OCI-LY1 (cell line): ENCODE measurements at regions not wholly inside any gene's neighbourhood (a gene's known extent, or its start where the extent isn't known, plus 50 kb on each side); places are given as distances from the start of the nearest gene placed in this dataset.

Experiments used
- H2AFZ ChIP-seq: fragments of 200-600 bp; sonication (generic), shearing (Covaris generic); 2 replicates; pipeline ENCODE4 v1.6.0; 2014; ENCODE audit warnings: antibody characterized with exemption, mild to moderate bottlenecking, low read length
- H3F3A ChIP-seq: fragments of 200-600 bp; sonication (generic), shearing (Covaris generic); 2 replicates; pipeline ENCODE4 v1.6.0; 2014; ENCODE audit warnings: mild to moderate bottlenecking, antibody characterized with exemption, low read length, moderate library complexity; ENCODE audit not compliant: insufficient read depth
- H3K27ac ChIP-seq: fragments of 200-600 bp; sonication (generic); 2 replicates; pipeline ENCODE4 v1.5.1; 2014; ENCODE audit warnings: low read length, mixed run types, mild to moderate bottlenecking, low read depth; ENCODE audit not compliant: poor library complexity, severe bottlenecking
- H3K27me3 ChIP-seq: fragments of 200-600 bp; sonication (generic); 2 replicates; pipeline ENCODE4 v1.6.0; 2014; ENCODE audit warnings: antibody characterized with exemption, mild to moderate bottlenecking, low read length, moderate library complexity; ENCODE audit not compliant: insufficient read depth
- H3K36me3 ChIP-seq: fragments of 200-600 bp; sonication (generic); 2 replicates; pipeline ENCODE4 v1.6.1; 2014; ENCODE audit warnings: mild to moderate bottlenecking, antibody characterized with exemption, low read length, moderate library complexity, mixed read lengths; ENCODE audit not compliant: insufficient read depth
- H3K4me1 ChIP-seq: fragments of 200-600 bp; sonication (generic); 2 replicates; pipeline ENCODE4 v1.5.1; 2014; ENCODE audit warnings: mild to moderate bottlenecking, low read length, moderate library complexity; ENCODE audit not compliant: insufficient read depth, severe bottlenecking
- H3K4me2 ChIP-seq: fragments of 200-600 bp; sonication (generic), shearing (Covaris generic); 2 replicates; pipeline ENCODE4 v1.6.1; 2014; ENCODE audit warnings: low read length
- H3K4me3 ChIP-seq: fragments of 200-600 bp; sonication (generic); 2 replicates; pipeline ENCODE4 v1.5.1; 2014; ENCODE audit warnings: low read length, low read depth, mild to moderate bottlenecking, mixed read lengths; ENCODE audit not compliant: poor library complexity, severe bottlenecking
- H3K79me2 ChIP-seq: fragments of 200-600 bp; shearing (Covaris generic); 2 replicates; pipeline ENCODE4 v1.6.1; 2016; ENCODE audit warnings: mixed run types, low read length, mixed read lengths; ENCODE audit not compliant: insufficient read depth
- H3K9ac ChIP-seq: fragments of 200-600 bp; sonication (generic), shearing (Covaris generic); 2 replicates; pipeline ENCODE4 v1.6.1; 2014; ENCODE audit warnings: mild to moderate bottlenecking, low read length, mixed read lengths
- H3K9me2 ChIP-seq: fragments of 200-600 bp; sonication (generic), shearing (Covaris generic); 2 replicates; pipeline ENCODE4 v1.6.1; 2014; ENCODE audit warnings: low read depth, mild to moderate bottlenecking, low read length, mixed read lengths
- H3K9me3 ChIP-seq: fragments of 200-600 bp; shearing (Covaris generic); 2 replicates; pipeline ENCODE4 v1.6.1; 2014; ENCODE audit warnings: low read length, mixed read lengths
- H4K20me1 ChIP-seq: fragments of 200-600 bp; sonication (generic), shearing (Covaris generic); 2 replicates; pipeline ENCODE4 v1.6.0; 2016; ENCODE audit warnings: mild to moderate bottlenecking, low read length; ENCODE audit not compliant: insufficient read depth
- CTCF ChIP-seq: fragments of 200-600 bp; sonication (generic), shearing (Covaris generic); IDR thresholded peaks from 2 replicates; pipeline ENCODE4 v1.5.1; 2017; ENCODE audit warnings: mild to moderate bottlenecking, antibody characterized with exemption, low read length, moderate library complexity, mixed read lengths
- EZH2 ChIP-seq: fragments of 200-600 bp; sonication (generic), shearing (Covaris generic); IDR thresholded peaks from 2 replicates; pipeline ENCODE4 v1.8.0; 2017; ENCODE audit warnings: borderline replicate concordance, mixed run types, mild to moderate bottlenecking, antibody characterized with exemption, low read length, moderate library complexity, mixed read lengths

GRCh38 chrX:78378476-78379115, 51.2 kb upstream of the CYSLTR1 start:
- H3K36me3 ChIP-seq = no peaks in the 10 kb centered on the region
- no peaks in the 10 kb centered on the region for H4K20me1 ChIP-seq
- H3K79me2 ChIP-seq = no peaks in the 10 kb centered on the region
- no peaks in the 10 kb centered on the region for H3K9me3 ChIP-seq
- no peak overlapping the region for H3K9ac ChIP-seq
- H3K4me3 ChIP-seq = no peak overlapping the region
- H3K4me2 ChIP-seq = no peak overlapping the region
- H3K27ac ChIP-seq = no peak overlapping the region
- no peak overlapping the region for H2AFZ ChIP-seq
- no peaks in the 10 kb centered on the region for H3F3A ChIP-seq
- no peaks in the 10 kb centered on the region for H3K27me3 ChIP-seq
- TF ChIP-seq EZH2 (no peak), CTCF (no peak)
- H3K4me1 ChIP-seq = no peaks in the 10 kb centered on the region
- no peaks in the 10 kb centered on the region for H3K9me2 ChIP-seq
